SK-N-SH treated with all-trans-retinoic acid at 6 μM for 48 hours (cell line): ENCODE measurements at regions not wholly inside any gene's neighbourhood (a gene's known extent, or its start where the extent isn't known, plus 50 kb on each side); places are given as distances from the start of the nearest gene placed in this dataset.

ENCODE experiments used
- ARNTL ChIP-seq: fragments of 450-650 bp; formaldehyde crosslinking; IDR thresholded peaks from 2 replicates; pipeline ENCODE4 v1.5.0; 2020; ENCODE audit warnings: low read depth, mild to moderate bottlenecking, moderate library complexity, borderline replicate concordance
- CREB5 ChIP-seq: fragments of 250-450 bp; sonication (Bioruptor Pico); IDR thresholded peaks from 2 replicates; pipeline ENCODE4 v1.5.1; 2020; ENCODE audit warnings: low read depth, mild to moderate bottlenecking, moderate library complexity
- ESRRG ChIP-seq: fragments of 250-450 bp; sonication (Bioruptor Pico); IDR thresholded peaks from 2 replicates; pipeline ENCODE4 v1.6.1; 2021; ENCODE audit warnings: mild to moderate bottlenecking
- GLIS3 ChIP-seq: fragments of 250-450 bp; sonication (Bioruptor Pico); IDR thresholded peaks from 2 replicates; pipeline ENCODE4 v1.5.0; 2020; ENCODE audit warnings: mild to moderate bottlenecking, moderate library complexity
- OSR1 ChIP-seq: fragments of 250-450 bp; sonication (Bioruptor Pico); IDR thresholded peaks from 2 replicates; pipeline ENCODE4 v1.8.0; 2022; ENCODE audit warnings: moderate library complexity, mild to moderate bottlenecking, inconsistent platforms
- PATZ1 ChIP-seq: fragments of 250-450 bp; sonication (Bioruptor Pico); IDR thresholded peaks from 2 replicates; pipeline ENCODE4 v1.8.0; 2020; ENCODE audit warnings: mild to moderate bottlenecking, moderate library complexity, borderline replicate concordance
- RARB ChIP-seq: fragments of 250-450 bp; sonication (Bioruptor Pico); IDR thresholded peaks from 2 replicates; pipeline ENCODE4 v1.8.0; 2021; ENCODE audit warnings: mild to moderate bottlenecking, moderate library complexity
- ZC3H10 ChIP-seq: fragments of 250-450 bp; sonication (Bioruptor Pico); IDR thresholded peaks from 2 replicates; pipeline ENCODE4 v1.5.1; 2021; ENCODE audit warnings: mild to moderate bottlenecking, moderate library complexity
- ZFP3 ChIP-seq: fragments of 250-450 bp; sonication (Bioruptor Pico); IDR thresholded peaks from 2 replicates; pipeline ENCODE4 v1.5.0; 2020; ENCODE audit warnings: mild to moderate bottlenecking, moderate library complexity
- ZNF8 ChIP-seq: fragments of 450-650 bp; formaldehyde crosslinking; IDR thresholded peaks from 2 replicates; pipeline ENCODE4 v1.5.0; 2020; ENCODE audit warnings: mild to moderate bottlenecking, moderate library complexity

GRCh38 chr4:123619326-123619725, 222.7 kb downstream of the SPRY1 start:
- no peak for TF ChIP-seq CREB5 (CRISPR knock-in tag)
- TF ChIP-seq ZNF8 (CRISPR knock-in tag): no peak
- TF ChIP-seq ESRRG (CRISPR knock-in tag): no peak
- no peak for TF ChIP-seq PATZ1 (CRISPR knock-in tag)
- TF ChIP-seq ZC3H10 (CRISPR knock-in tag): no peak
- TF ChIP-seq RARB (CRISPR knock-in tag): no peak
- no peak for TF ChIP-seq GLIS3 (CRISPR knock-in tag)
- no peak for TF ChIP-seq ZFP3 (CRISPR knock-in tag)
- no peak for TF ChIP-seq ARNTL (CRISPR knock-in tag)
- no peak for TF ChIP-seq OSR1
